Daoy (cell line): ENCODE measurements at regions not wholly inside any gene's neighbourhood (a gene's known extent, or its start where the extent isn't known, plus 50 kb on each side); places are given as distances from the start of the nearest gene placed in this dataset.
A peak's percentile ranks its signal among the peaks of the same experiment; 100 is the strongest.
"Not testable (repeated sequence)": the region's sequence is repeated elsewhere in the genome, so short reads cannot be mapped to it uniquely, and the experiment has no call there.

Experiments used
- DNase-seq: peaks from one replicate; pipeline ENCODE4 v3.0.0-alpha.2; 2015; ENCODE audit warnings: low read depth

- DNase-seq: no peak
These were observed 135.9 kb downstream of the ITGB8 start for GRCh38 chr7:20466543-20467021.

- no peak for DNase-seq
These were observed 139.4 kb downstream of the ITGB8 start for GRCh38 chr7:20470082-20470481.

GRCh38 chr7:20470726-20471125, 140.0 kb downstream of the ITGB8 start:
- DNase-seq: no peak

- DNase-seq: peak; percentile 32
These were observed 141.2 kb upstream of the ABCB5 start for GRCh38 chr7:20474249-20474648.

- DNase-seq: no peak
These were observed 139.7 kb upstream of the ABCB5 start for GRCh38 chr7:20475756-20476155.

- DNase-seq: no peak
These were observed 138.4 kb upstream of the ABCB5 start for GRCh38 chr7:20477067-20477466.

GRCh38 chr7:20479706-20480105, 135.8 kb upstream of the ABCB5 start:
- DNase-seq: no peak

- no peak for DNase-seq
These were observed 133.4 kb upstream of the ABCB5 start for GRCh38 chr7:20482071-20482470.

- no peak for DNase-seq
These were observed 131.1 kb upstream of the ABCB5 start for GRCh38 chr7:20484356-20484755.

GRCh38 chr7:20488850-20489249, 126.6 kb upstream of the ABCB5 start:
- DNase-seq: no peak

- DNase-seq: no peak
These were observed 124.2 kb upstream of the ABCB5 start for GRCh38 chr7:20491284-20491683.

- no peak for DNase-seq
These were observed 120.9 kb upstream of the ABCB5 start for GRCh38 chr7:20494566-20494965.

- not testable (repeated sequence) for DNase-seq
These were observed 114.0 kb upstream of the ABCB5 start for GRCh38 chr7:20501473-20501872.

- no peak for DNase-seq
These were observed 112.1 kb upstream of the ABCB5 start for GRCh38 chr7:20503278-20503950.

- DNase-seq: no peak
These were observed 111.4 kb upstream of the ABCB5 start for GRCh38 chr7:20504060-20504459.

- DNase-seq: no peak
These were observed 109.3 kb upstream of the ABCB5 start for GRCh38 chr7:20506175-20506574.

GRCh38 chr7:20507157-20507556, 108.3 kb upstream of the ABCB5 start:
- no peak for DNase-seq

GRCh38 chr7:20508109-20508508, 107.4 kb upstream of the ABCB5 start:
- peak; percentile 44 for DNase-seq

GRCh38 chr7:20509892-20510572, 105.4 kb upstream of the ABCB5 start:
- no peak for DNase-seq

- DNase-seq: no peak
These were observed 104.9 kb upstream of the ABCB5 start for GRCh38 chr7:20510573-20510900.

GRCh38 chr7:20513341-20513740, 102.1 kb upstream of the ABCB5 start:
- no peak for DNase-seq

- DNase-seq: no peak
These were observed 101.6 kb upstream of the ABCB5 start for GRCh38 chr7:20513897-20514296.

GRCh38 chr7:20514364-20514763, 101.1 kb upstream of the ABCB5 start:
- DNase-seq: peak; percentile 97

- DNase-seq: no peak
These were observed 95.8 kb upstream of the ABCB5 start for GRCh38 chr7:20519645-20520044.
